Tibial nerve (tissue), 3 donors: ENCODE measurements at regions not wholly inside any gene's neighbourhood (a gene's known extent, or its start where the extent isn't known, plus 50 kb on each side); places are given as distances from the start of the nearest gene placed in this dataset.

Experiments
- CTCF ChIP-seq, 5 experiments: fragments of 200-600 bp in 3 of 5; fragments of 450-650 bp in 2 of 5; sonication (generic) in 3 of 5; IDR thresholded peaks; one replicate each; pipeline ENCODE4 v1.5.1; 2016 to 2019; ENCODE audit warnings: antibody characterized with exemption in 5 of 5, mild to moderate bottlenecking in 3 of 5, moderate library complexity in 2 of 5
- POLR2A ChIP-seq, 2 donors: fragments of 450-650 bp; IDR thresholded peaks; one replicate each; pipeline ENCODE4 v1.6.1; 2017; ENCODE audit warnings: antibody characterized with exemption in 2 of 2, mild to moderate bottlenecking in 2 of 2, moderate library complexity in 2 of 2

GRCh38 chr6:15755526-15755925 is 92.7 kb upstream of the DTNBP1 start:
- TF ChIP-seq CTCF (IDR thresholded peaks at IDR 0.05) (peak in 1 of 5 experiments; percentile 5), POLR2A (IDR thresholded peaks at IDR 0.05) (no peak)
